ENCODE measurements at regions not wholly inside any gene's neighbourhood (a gene's known extent, or its start where the extent isn't known, plus 50 kb on each side); places are given as distances from the start of the nearest gene placed in this dataset.
"Not testable (repeated sequence)": the region's sequence is repeated elsewhere in the genome, so short reads cannot be mapped to it uniquely, and the experiment has no call there.

DNA sequence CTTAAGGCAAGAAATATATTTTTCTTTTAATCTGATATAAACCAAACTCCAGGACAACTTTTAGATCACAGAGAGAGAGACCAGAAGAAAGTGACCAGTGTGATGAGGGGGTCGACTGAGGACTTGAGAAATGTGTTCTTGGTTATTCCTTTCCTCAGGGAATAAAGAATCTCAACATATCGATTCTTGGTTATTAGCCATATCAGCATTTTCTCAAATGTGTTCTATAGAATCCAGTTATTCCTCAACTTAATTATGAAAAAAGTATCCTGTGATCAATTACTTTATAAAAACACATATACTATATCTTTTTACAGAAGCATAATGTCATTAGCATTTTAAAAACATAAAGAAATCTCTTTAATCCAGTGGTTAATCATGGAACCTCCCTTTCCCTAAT is 222.1 kb upstream of the FAM3C start:
- H3K4me3 ChIP-seq = no peak overlapping the region
- no peaks in the 10 kb centered on the region for H3K9me3 ChIP-seq
- intact Hi-C loops (cut with DNase I; ENCODE audit: low total_unique reads) = no loop called here
- DNase-seq (ENCODE audit: low spot score in 2 of 2) = no peak
- no peaks in the 10 kb centered on the region for H3K27me3 ChIP-seq
- no peak overlapping the region for H3K27ac ChIP-seq
- H3K4me1 ChIP-seq = no peaks in the 10 kb centered on the region
- no peaks in the 10 kb centered on the region for H3K36me3 ChIP-seq
- no peak for TF ChIP-seq POLR2A (IDR thresholded peaks at IDR 0.05)
- TF ChIP-seq POLR2AphosphoS5 (IDR thresholded peaks at IDR 0.05) = no peak
- TF ChIP-seq, protein P1, sequence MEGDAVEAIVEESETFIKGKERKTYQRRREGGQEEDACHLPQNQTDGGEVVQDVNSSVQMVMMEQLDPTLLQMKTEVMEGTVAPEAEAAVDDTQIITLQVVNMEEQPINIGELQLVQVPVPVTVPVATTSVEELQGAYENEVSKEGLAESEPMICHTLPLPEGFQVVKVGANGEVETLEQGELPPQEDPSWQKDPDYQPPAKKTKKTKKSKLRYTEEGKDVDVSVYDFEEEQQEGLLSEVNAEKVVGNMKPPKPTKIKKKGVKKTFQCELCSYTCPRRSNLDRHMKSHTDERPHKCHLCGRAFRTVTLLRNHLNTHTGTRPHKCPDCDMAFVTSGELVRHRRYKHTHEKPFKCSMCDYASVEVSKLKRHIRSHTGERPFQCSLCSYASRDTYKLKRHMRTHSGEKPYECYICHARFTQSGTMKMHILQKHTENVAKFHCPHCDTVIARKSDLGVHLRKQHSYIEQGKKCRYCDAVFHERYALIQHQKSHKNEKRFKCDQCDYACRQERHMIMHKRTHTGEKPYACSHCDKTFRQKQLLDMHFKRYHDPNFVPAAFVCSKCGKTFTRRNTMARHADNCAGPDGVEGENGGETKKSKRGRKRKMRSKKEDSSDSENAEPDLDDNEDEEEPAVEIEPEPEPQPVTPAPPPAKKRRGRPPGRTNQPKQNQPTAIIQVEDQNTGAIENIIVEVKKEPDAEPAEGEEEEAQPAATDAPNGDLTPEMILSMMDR (IDR thresholded peaks at IDR 0.05) = no peak

DNA sequence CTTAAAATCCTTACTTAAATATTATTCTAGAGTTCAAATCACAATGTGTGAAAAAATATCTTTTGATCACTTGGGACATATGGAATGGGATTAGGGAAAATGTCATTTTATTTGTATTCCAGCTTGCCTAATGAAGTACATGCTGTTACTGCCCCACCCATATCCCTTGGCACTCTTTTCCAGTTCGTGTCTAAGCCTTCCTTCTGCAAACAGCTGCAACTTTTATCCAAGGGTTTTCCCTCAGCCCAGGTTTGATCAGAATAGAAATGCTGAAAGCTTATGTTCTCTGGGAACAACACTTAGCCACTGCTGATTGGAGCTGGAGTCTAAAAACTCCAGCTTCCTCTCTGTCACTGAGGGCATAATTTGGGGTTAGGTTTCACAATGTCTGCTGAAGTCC is 214.1 kb upstream of the FAM3C start:
- H3K4me1 ChIP-seq = no peaks in the 10 kb centered on the region
- no peaks in the 10 kb centered on the region for H3K9me3 ChIP-seq

DNA sequence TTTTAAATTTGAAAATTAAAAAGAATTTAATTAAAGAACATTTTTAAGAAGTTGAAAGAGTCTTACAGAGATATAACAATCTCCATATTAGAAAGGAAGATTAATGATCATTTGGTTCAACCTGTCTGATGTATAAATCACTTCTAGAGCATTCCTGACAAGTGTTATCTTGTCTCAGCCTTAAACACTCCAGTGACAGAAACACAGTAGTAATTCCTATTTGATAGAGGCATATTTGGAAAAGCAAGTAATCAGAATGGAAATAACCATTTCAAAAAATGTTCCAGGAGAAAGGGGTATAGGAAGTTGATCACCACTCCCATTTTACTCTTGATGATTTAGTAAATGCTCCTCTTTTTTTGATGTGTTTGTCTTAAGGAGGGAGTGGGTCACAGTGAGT is 213.1 kb upstream of the FAM3C start:
- Histone ChIP-seq H3K4me3 (no peak overlapping the region), H3K4me1 (no peaks in the 10 kb centered on the region), H3K9me3 (no peaks in the 10 kb centered on the region), H3K27ac (no peak overlapping the region), H3K36me3 (no peaks in the 10 kb centered on the region), H3K27me3 (no peaks in the 10 kb centered on the region)
- intact Hi-C loops (cut with DNase I; ENCODE audit: low total_unique reads) = no loop called here
- no peak for DNase-seq (ENCODE audit: low spot score in 2 of 2)
- no peak for TF ChIP-seq POLR2A (IDR thresholded peaks at IDR 0.05)

More for the DNA sequence above, 214.1 kb upstream of the FAM3C start:
- DNase-seq (ENCODE audit: low spot score in 2 of 2) = no peak
- H3K27me3 ChIP-seq = no peaks in the 10 kb centered on the region
- no peak overlapping the region for H3K27ac ChIP-seq
- TF ChIP-seq, protein P1 (IDR thresholded peaks at IDR 0.05) = no peak
- TF ChIP-seq POLR2A (IDR thresholded peaks at IDR 0.05) (no peak), POLR2AphosphoS5 (IDR thresholded peaks at IDR 0.05) (no peak)
- H3K36me3 ChIP-seq = no peaks in the 10 kb centered on the region
- H3K4me3 ChIP-seq = no peak overlapping the region
- intact Hi-C loops (cut with DNase I; ENCODE audit: low total_unique reads) = no loop called here

DNA sequence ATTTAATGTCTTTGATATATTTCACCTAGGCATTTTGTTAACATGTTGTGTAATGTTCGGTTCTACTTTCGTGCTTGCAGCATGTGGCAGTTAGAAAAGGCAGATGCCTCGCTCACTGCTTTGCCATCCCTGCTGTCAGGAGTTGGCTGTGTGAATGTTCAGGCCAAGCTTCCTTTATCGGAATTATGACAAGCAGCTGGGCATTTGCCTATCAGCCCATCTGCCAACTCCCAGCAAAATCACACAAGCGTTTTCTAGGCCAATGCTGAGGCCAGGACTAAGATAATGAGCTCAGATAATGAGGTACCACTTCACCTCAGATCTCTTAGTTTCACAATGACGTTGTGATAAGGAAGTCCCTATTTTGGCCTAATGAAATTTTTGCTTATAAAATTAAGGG is 212.7 kb upstream of the FAM3C start:
- no peaks in the 10 kb centered on the region for H3K36me3 ChIP-seq
- no peaks in the 10 kb centered on the region for H3K9me3 ChIP-seq
- no peaks in the 10 kb centered on the region for H3K27me3 ChIP-seq
- TF ChIP-seq, protein P1 (IDR thresholded peaks at IDR 0.05) = no peak
- TF ChIP-seq POLR2A (IDR thresholded peaks at IDR 0.05) (no peak), POLR2AphosphoS5 (IDR thresholded peaks at IDR 0.05) (no peak)
- no peak for DNase-seq (ENCODE audit: low spot score in 2 of 2)
- intact Hi-C loops (cut with DNase I; ENCODE audit: low total_unique reads) = no loop called here
- H3K27ac ChIP-seq = no peak overlapping the region
- H3K4me1 ChIP-seq = no peaks in the 10 kb centered on the region
- H3K4me3 ChIP-seq = no peak overlapping the region

DNA sequence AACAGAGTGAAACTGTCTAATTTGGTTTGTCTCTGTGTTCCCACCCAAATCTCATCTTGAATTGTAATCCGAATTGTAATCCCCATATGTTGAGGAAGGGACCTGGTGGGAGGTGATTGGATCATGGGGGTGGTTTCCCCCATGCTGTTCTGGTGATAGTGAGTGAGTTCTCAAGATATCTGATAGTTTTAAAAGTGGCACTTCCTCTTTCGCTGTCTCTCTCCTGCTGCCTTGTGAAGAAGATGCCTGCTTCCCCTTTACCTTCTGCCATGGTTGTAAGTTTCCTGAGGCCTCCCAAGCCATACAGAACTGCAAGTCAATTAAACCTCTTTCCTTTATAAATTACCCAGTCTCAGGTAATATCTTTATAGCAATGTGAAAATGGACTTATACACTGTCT is 212.1 kb upstream of the FAM3C start:
- DNase-seq (ENCODE audit: low spot score in 2 of 2); intact Hi-C loops (cut with DNase I; ENCODE audit: low total_unique reads); H3K27me3 ChIP-seq; H3K27ac ChIP-seq; H3K9me3 ChIP-seq; H3K4me3 ChIP-seq; H3K36me3 ChIP-seq; H3K4me1 ChIP-seq: not testable (repeated sequence)

DNA sequence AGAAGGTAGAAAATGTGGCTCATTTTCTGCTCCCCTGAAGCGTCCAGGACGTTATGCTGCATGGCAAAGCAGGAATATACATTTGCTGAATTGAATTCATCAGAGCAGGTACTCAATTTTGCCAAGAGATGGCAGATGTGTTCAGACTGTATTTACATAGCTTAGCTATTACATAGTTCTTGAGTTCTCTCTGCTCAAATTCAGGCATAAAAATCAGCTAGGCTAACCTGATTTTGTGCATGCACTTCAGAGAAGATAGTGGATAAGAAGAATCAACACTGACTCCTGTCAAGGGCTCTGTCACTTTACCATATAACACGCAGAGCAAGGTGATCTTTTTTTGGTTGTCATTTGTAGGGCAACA is 209.2 kb upstream of the FAM3C start:
- intact Hi-C loops (cut with DNase I; ENCODE audit: low total_unique reads) = no loop called here
- DNase-seq (ENCODE audit: low spot score in 2 of 2) = no peak
- no peak for TF ChIP-seq POLR2AphosphoS5 (IDR thresholded peaks at IDR 0.05)
- TF ChIP-seq, protein P1 (IDR thresholded peaks at IDR 0.05) = no peak
- TF ChIP-seq POLR2A (IDR thresholded peaks at IDR 0.05) = no peak
- H3K9me3 ChIP-seq = no peaks in the 10 kb centered on the region
- no peaks in the 10 kb centered on the region for H3K4me1 ChIP-seq
- no peaks in the 10 kb centered on the region for H3K27me3 ChIP-seq
- peak overlapping the region; percentile 44 to 49 for H3K27ac ChIP-seq
- no peak overlapping the region for H3K4me3 ChIP-seq
- H3K36me3 ChIP-seq = no peaks in the 10 kb centered on the region

Measured in breast epithelium (tissue), 4 donors.